ENCODE measurements at regions not wholly inside any gene's neighbourhood (a gene's known extent, or its start where the extent isn't known, plus 50 kb on each side); places are given as distances from the start of the nearest gene placed in this dataset.

DNA sequence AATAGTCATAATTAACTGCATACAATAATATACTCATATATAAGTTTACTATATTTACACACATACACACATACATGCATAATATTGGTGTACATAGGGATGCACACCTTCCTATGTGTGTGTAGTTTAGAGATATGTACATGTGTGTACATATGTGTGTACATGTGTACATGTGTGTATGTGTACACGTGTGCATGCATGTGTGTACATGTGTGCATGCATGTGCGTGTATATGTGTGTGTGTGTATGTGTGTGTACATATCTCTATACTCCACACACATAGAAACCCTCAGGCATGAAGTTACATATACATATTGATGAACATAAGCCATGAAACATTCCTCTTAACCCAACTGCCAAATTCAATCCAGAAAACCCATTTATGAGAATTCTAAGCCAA, 547.8 kb downstream of the TLR4 start:
- TF ChIP-seq, protein P1, sequence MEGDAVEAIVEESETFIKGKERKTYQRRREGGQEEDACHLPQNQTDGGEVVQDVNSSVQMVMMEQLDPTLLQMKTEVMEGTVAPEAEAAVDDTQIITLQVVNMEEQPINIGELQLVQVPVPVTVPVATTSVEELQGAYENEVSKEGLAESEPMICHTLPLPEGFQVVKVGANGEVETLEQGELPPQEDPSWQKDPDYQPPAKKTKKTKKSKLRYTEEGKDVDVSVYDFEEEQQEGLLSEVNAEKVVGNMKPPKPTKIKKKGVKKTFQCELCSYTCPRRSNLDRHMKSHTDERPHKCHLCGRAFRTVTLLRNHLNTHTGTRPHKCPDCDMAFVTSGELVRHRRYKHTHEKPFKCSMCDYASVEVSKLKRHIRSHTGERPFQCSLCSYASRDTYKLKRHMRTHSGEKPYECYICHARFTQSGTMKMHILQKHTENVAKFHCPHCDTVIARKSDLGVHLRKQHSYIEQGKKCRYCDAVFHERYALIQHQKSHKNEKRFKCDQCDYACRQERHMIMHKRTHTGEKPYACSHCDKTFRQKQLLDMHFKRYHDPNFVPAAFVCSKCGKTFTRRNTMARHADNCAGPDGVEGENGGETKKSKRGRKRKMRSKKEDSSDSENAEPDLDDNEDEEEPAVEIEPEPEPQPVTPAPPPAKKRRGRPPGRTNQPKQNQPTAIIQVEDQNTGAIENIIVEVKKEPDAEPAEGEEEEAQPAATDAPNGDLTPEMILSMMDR (IDR thresholded peaks at IDR 0.05) = no peak
- no peak for TF ChIP-seq POLR2A (IDR thresholded peaks at IDR 0.05)
